GM21825 (cell line): ENCODE measurements at regions not wholly inside any gene's neighbourhood (a gene's known extent, or its start where the extent isn't known, plus 50 kb on each side); places are given as distances from the start of the nearest gene placed in this dataset.
"Not testable (repeated sequence)": the region's sequence is repeated elsewhere in the genome, so short reads cannot be mapped to it uniquely, and the experiment has no call there.

Experiments
- ATAC-seq: cut with Tn5 transposase; IDR thresholded peaks from one replicate; pipeline ENCODE4 v1.9.1; 2021; ENCODE audit warnings: mild to moderate bottlenecking, moderate library complexity; ENCODE audit not compliant: unreplicated experiment

- no peak for ATAC-seq
These were observed 328.1 kb downstream of the HGF start for GRCh38 chr7:81441750-81442149.

- ATAC-seq = no peak
These were observed 330.3 kb downstream of the HGF start for GRCh38 chr7:81439591-81439990.

GRCh38 chr7:81437160-81437559 is 332.7 kb downstream of the HGF start:
- ATAC-seq = not testable (repeated sequence)

- no peak for ATAC-seq
These were observed 336.0 kb downstream of the HGF start for GRCh38 chr7:81433692-81434331.

GRCh38 chr7:81433206-81433605 is 336.6 kb downstream of the HGF start:
- no peak for ATAC-seq

GRCh38 chr7:81430761-81431160 is 339.1 kb downstream of the HGF start:
- no peak for ATAC-seq

GRCh38 chr7:81430150-81430549 is 339.7 kb downstream of the HGF start:
- ATAC-seq = no peak

GRCh38 chr7:81427461-81427860 is 342.4 kb downstream of the HGF start:
- ATAC-seq = no peak

GRCh38 chr7:81420526-81421226 is 349.2 kb downstream of the HGF start:
- no peak for ATAC-seq

GRCh38 chr7:81419731-81420130 is 350.1 kb downstream of the HGF start:
- no peak for ATAC-seq

GRCh38 chr7:81416659-81417058 is 353.2 kb downstream of the HGF start:
- ATAC-seq = no peak

GRCh38 chr7:81415181-81415580 is 354.7 kb downstream of the HGF start:
- ATAC-seq = no peak

GRCh38 chr7:81414411-81414810 is 355.4 kb downstream of the HGF start:
- no peak for ATAC-seq

- no peak for ATAC-seq
These were observed 359.3 kb downstream of the HGF start for GRCh38 chr7:81410471-81411117.

GRCh38 chr7:81408728-81409127 is 361.1 kb downstream of the HGF start:
- no peak for ATAC-seq

GRCh38 chr7:81407094-81407493 is 362.8 kb downstream of the HGF start:
- ATAC-seq = no peak

- no peak for ATAC-seq
These were observed 365.2 kb downstream of the HGF start for GRCh38 chr7:81404669-81405068.

- ATAC-seq = no peak
These were observed 367.6 kb downstream of the HGF start for GRCh38 chr7:81402227-81402626.

- no peak for ATAC-seq
These were observed 370.4 kb downstream of the HGF start for GRCh38 chr7:81399471-81399870.

GRCh38 chr7:81394029-81394428 is 375.8 kb downstream of the HGF start:
- no peak for ATAC-seq

- ATAC-seq = no peak
These were observed 376.8 kb downstream of the HGF start for GRCh38 chr7:81393018-81393417.

GRCh38 chr7:81385370-81385769 is 384.5 kb downstream of the HGF start:
- no peak for ATAC-seq
